Right renal cortex interstitium (tissue), 3 donors: ENCODE measurements at regions not wholly inside any gene's neighbourhood (a gene's known extent, or its start where the extent isn't known, plus 50 kb on each side); places are given as distances from the start of the nearest gene placed in this dataset.
"Not testable (repeated sequence)": the region's sequence is repeated elsewhere in the genome, so short reads cannot be mapped to it uniquely, and the experiment has no call there.

Experiments
- DNase-seq, 3 donors: peaks; one replicate each; pipeline ENCODE4 v3.0.0-alpha.2; 2013; ENCODE audit warnings: low read depth in 3 of 3, low spot score in 2 of 3

GRCh38 chr10:84907461-84908009 lies 579.1 kb downstream of the CCSER2 start:
- no peak for DNase-seq

GRCh38 chr10:84908491-84908890 lies 580.1 kb downstream of the CCSER2 start:
- DNase-seq: no peak

- no peak for DNase-seq
These were observed 593.3 kb downstream of the CCSER2 start for GRCh38 chr10:84921701-84922100.

DNA sequence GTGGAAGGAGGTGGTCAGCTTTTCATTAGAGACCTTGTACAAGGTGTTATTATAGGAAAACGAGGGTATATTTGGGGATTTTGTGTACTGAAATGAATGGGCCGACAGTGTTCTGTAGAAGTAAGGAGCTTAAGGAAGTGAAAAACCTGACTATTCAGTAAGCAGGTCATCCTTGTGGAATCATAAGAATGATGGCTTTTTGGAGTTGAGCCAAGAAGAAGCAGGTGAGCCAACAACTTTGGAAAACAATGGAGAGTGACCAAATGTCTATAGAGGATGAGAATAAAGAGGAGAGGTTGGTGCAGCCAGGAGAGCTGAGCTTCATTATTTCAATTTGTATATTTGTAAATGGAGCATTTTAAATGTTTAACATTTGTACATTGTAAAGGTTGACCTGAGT lies 595.7 kb downstream of the CCSER2 start:
- DNase-seq: no peak

DNA sequence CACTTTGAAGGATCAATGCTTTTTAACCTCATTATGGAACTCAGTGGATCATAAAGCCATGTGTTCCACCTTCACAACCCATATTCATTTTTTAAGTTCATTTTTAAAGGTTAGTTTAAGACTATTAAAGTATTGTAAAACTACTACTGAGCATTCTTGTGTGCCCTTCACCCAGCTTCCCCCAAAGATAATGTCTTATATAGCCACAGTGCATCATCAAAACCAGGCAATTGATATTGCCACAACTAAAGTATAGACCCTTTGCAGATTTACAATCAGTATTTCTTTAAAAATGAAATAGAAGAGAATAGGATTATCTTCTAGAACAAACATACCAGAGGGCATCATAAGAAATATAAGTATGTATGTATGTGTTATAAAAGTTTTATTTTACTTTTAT lies 597.1 kb downstream of the CCSER2 start:
- DNase-seq: no peak

DNA sequence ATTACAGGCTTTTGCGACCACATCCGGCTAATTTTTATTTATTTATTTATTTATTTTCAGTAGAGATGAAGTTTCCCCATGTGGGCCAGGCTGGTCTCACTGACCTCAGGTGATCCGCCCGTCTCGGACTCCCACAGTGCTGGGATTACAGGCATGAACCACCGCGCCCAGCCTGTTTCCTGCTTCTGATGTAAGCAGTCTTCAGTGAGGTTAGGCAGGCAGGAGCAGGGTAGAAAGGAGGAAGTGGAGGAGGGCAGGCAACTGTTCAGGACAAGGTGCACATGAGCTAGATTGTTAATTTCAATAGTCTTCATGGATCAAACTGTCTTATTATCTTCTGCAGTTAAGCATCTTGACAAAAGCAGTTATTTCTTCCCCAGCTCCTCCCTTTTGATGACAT lies 605.0 kb downstream of the CCSER2 start:
- DNase-seq: no peak

DNA sequence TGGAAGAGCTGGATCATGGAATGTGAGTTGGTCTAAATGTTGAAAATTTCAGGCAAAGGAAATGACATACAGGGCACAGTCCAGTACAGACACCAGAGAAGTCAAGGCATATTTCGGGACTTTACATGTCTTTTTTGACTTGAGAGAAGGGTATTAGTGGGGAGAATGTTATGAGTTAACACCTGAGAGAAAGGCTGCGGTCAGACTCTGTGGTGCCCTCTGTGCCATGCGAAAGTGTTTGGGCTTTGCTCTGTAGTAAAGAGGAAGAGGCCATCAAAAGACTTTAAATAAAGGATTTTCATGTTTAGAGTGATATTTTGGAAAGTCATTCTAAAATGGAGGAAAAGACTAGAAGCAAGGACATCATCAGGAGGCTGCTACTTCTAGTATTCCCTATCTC lies 607.4 kb downstream of the CCSER2 start:
- DNase-seq: no peak

GRCh38 chr10:84938117-84938905 lies 609.9 kb downstream of the CCSER2 start:
- DNase-seq: no peak

GRCh38 chr10:84943541-84943940 lies 615.2 kb downstream of the CCSER2 start:
- DNase-seq: no peak

DNA sequence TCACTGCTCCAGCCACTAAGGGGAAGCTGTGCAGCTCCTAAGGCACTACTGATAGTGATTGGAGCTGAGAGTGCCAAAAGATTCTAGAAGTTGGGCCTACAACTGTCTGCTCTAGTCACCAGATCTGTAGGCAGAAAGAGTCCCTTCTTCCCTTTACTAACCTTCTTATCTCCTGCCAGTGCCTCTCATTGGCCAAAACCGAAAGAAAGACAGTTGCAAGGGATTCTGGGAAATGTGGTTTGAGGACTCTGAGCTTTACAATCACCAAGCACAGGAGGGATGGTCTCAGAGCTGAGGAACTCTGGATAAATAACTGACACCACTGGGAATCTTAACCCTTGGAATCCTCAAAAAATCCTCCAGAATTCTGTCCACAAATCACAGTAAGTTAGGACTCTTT lies 615.8 kb downstream of the CCSER2 start:
- DNase-seq: no peak

- no peak for DNase-seq
These were observed 617.4 kb downstream of the CCSER2 start for GRCh38 chr10:84945791-84946190.

DNA sequence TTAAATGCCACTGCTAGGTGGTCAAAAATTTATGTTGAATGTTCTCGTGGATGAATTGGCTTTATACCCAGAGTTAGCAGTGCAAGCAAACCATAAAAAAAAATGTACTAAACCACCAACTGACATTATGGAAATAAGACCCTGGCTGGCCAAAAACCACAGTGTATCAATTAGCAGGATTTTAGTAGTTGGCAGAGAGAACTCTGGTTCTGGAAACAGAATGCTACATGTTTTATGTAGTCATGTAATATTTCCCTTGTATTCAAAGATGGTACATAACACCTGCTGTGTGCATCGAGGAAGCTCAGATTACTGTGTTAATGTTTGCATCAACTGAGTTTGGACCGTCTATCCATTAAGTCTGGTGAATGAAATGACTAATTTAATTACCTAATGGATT lies 618.5 kb downstream of the CCSER2 start:
- DNase-seq: no peak

- DNase-seq: no peak
These were observed 620.3 kb downstream of the CCSER2 start for GRCh38 chr10:84948644-84949043.

DNA sequence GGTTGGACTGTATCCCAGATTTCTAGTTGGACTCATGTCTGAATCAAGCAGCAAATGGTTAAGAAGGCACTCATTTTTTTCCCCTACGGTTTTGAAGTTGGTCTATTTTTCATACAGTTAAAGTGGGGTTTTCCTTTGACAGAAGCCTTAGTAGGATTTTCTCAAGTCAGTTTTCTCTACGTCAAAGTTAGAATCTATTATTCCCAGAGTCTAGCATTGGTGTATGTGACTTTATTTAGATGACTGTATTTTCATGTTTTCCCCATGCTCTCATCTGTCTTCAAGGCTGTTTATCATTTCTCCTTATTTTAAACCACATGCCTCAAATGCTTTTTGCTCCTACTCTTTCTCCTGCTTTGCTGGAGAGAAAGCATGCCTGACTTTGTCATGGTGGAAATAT lies 623.2 kb downstream of the CCSER2 start:
- no peak for DNase-seq

- DNase-seq: no peak
These were observed 629.0 kb downstream of the CCSER2 start for GRCh38 chr10:84957427-84957826.

GRCh38 chr10:84965468-84965867 lies 637.1 kb downstream of the CCSER2 start:
- DNase-seq: no peak

- DNase-seq: no peak
These were observed 638.5 kb downstream of the CCSER2 start for GRCh38 chr10:84966708-84967441.

GRCh38 chr10:84969297-84969696 lies 640.9 kb downstream of the CCSER2 start:
- not testable (repeated sequence) for DNase-seq

- no peak for DNase-seq
These were observed 658.6 kb downstream of the CCSER2 start for GRCh38 chr10:84987039-84987438.

DNA sequence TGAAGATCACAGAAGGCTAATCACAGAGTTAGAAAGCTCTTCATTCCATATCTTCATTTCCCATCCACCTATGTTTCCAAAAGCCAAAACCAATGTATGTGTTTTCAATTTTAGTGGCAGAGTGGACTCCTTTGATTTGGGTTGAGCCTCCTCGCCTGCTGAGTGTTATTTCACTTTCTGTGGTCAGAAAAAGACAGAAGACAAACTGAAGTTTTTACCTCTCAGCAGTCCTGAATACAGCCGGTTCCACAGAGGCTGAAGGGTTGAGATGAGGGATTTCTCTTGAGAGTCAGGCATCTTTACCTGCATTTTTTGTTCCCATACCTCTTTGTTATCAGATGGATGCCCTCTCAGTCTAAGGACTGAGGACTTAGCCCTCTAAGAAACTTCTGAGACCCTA lies 659.6 kb downstream of the CCSER2 start:
- no peak for DNase-seq

GRCh38 chr10:84990713-84991112 lies 662.3 kb downstream of the CCSER2 start:
- no peak for DNase-seq

DNA sequence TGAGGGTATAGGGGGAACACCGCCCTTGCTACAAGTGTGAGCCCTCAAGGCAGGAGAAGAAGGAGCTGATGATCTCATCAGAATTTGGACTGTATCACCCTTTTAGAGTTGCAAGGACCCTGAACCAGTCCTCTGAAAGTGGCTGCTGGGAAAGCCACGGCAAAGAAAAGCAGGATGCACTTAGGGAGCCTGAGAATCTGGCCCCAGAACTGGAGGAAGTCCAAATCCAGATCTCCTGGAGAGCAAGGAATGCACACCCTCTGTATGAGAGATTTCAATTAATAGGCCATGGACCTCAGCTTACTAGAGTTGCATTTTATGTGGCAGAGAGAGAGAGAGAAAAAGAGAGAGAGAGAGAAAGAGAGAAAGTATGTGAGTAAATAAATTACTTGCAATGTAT lies 662.9 kb downstream of the CCSER2 start:
- no peak for DNase-seq
